Activated B cell treated with CpG ODN at 0.5 μM for 24 hours (primary cell): ENCODE measurements at regions not wholly inside any gene's neighbourhood (a gene's known extent, or its start where the extent isn't known, plus 50 kb on each side); places are given as distances from the start of the nearest gene placed in this dataset.
"Not testable (repeated sequence)": the region's sequence is repeated elsewhere in the genome, so short reads cannot be mapped to it uniquely, and the experiment has no call there.

Experiments
- ATAC-seq: fragments of 200-7000 bp; cut with Tn5 transposase; one replicate; pipeline ENCODE4 v1.10.0; 2021; ENCODE audit warnings: low read depth, mild to moderate bottlenecking, moderate library complexity
- CTCF ChIA-PET: fragments of 350-600 bp; sonication (Branson Sonifier 250); formaldehyde crosslinking; loops from one replicate; lab custom pipeline; 2021; ENCODE audit warnings: antibody characterized with exemption; lab: Charles Lee
- POLR2A ChIA-PET: fragments of 350-600 bp; sonication (Branson Sonifier 250); formaldehyde crosslinking; loops from one replicate; lab custom pipeline; 2021; ENCODE audit warnings: antibody characterized with exemption; lab: Charles Lee
- DNase-seq: peaks from one replicate; pipeline ENCODE4 v3.0.0; 2022
- H3K27ac Mint-ChIP-seq: one replicate; pipeline ENCODE4 v1.8.0; 2020; ENCODE audit warnings: mixed read lengths
- H3K27me3 Mint-ChIP-seq: one replicate; pipeline ENCODE4 v1.8.0; 2021; ENCODE audit warnings: mixed read lengths
- H3K36me3 Mint-ChIP-seq: one replicate; pipeline ENCODE4 v1.8.0; 2021; ENCODE audit warnings: low read depth, mixed read lengths
- H3K4me1 Mint-ChIP-seq: one replicate; pipeline ENCODE4 v1.8.0; 2021; ENCODE audit warnings: mixed read lengths
- H3K4me3 Mint-ChIP-seq: one replicate; pipeline ENCODE4 v1.8.0; 2020; ENCODE audit warnings: mild to moderate bottlenecking, mixed read lengths
- H3K9me3 Mint-ChIP-seq: one replicate; pipeline ENCODE4 v1.8.0; 2020; ENCODE audit warnings: mixed read lengths
- CTCF ChIP-seq: fragments of 200-600 bp; IDR thresholded peaks from one replicate; pipeline ENCODE4 v1.8.0; 2022; ENCODE audit warnings: antibody characterized with exemption, mild to moderate bottlenecking
- intact Hi-C: fragments of 100-400 bp; cut with micrococcal nuclease; formaldehyde crosslinking; loops from one replicate; pipeline ENCODE4 v1.15.1; 2024

GRCh38 chr12:131226345-131227265 is 272.9 kb downstream of the ADGRD1 start:
- no peak overlapping the region for H3K4me3 Mint-ChIP-seq
- no peaks in the 10 kb centered on the region for H3K9me3 Mint-ChIP-seq
- DNase-seq (no peak), ATAC-seq (no peak)
- POLR2A ChIA-PET: no interaction called here
- intact Hi-C loops: no loop called here
- CTCF ChIA-PET: no interaction called here
- TF ChIP-seq CTCF: no peak
- no peaks in the 10 kb centered on the region for H3K36me3 Mint-ChIP-seq
- peaks cover 8% of the 10 kb centered on the region for H3K4me1 Mint-ChIP-seq
- H3K27me3 Mint-ChIP-seq: peaks cover 40% of the 10 kb centered on the region
- H3K27ac Mint-ChIP-seq: no peak overlapping the region

GRCh38 chr12:131227641-131228040 is 273.9 kb downstream of the ADGRD1 start:
- H3K36me3 Mint-ChIP-seq, H3K27ac Mint-ChIP-seq, H3K4me3 Mint-ChIP-seq, CTCF ChIA-PET, ATAC-seq, DNase-seq, H3K4me1 Mint-ChIP-seq, H3K9me3 Mint-ChIP-seq, POLR2A ChIA-PET, intact Hi-C loops: not testable (repeated sequence)
- H3K27me3 Mint-ChIP-seq: peaks cover 31% of the 10 kb centered on the region

GRCh38 chr12:131229079-131229425 is 275.3 kb downstream of the ADGRD1 start:
- DNase-seq, H3K27ac Mint-ChIP-seq, ATAC-seq, intact Hi-C loops, POLR2A ChIA-PET, H3K36me3 Mint-ChIP-seq, CTCF ChIA-PET, H3K4me3 Mint-ChIP-seq, H3K9me3 Mint-ChIP-seq, H3K4me1 Mint-ChIP-seq: not testable (repeated sequence)
- H3K27me3 Mint-ChIP-seq: peaks cover 19% of the 10 kb centered on the region

- DNase-seq (no peak), ATAC-seq (no peak)
- Mint-ChIP-seq H3K4me3 (no peak overlapping the region), H3K27ac (no peak overlapping the region), H3K36me3 (no peaks in the 10 kb centered on the region), H3K9me3 (no peaks in the 10 kb centered on the region), H3K4me1 (no peaks in the 10 kb centered on the region), H3K27me3 (peaks cover 19% of the 10 kb centered on the region)
- ChIA-PET CTCF (no interaction called here), POLR2A (no interaction called here)
- no peak for TF ChIP-seq CTCF
- intact Hi-C loops: no loop called here
Observed at GRCh38 chr12:131229426-131230339, 276.0 kb downstream of the ADGRD1 start.

GRCh38 chr12:131230340-131231031 is 276.8 kb downstream of the ADGRD1 start:
- intact Hi-C loops: no loop called here
- ChIA-PET POLR2A (no interaction called here), CTCF (no interaction called here)
- Mint-ChIP-seq H3K36me3 (no peaks in the 10 kb centered on the region), H3K27ac (no peak overlapping the region), H3K9me3 (no peaks in the 10 kb centered on the region), H3K4me3 (no peak overlapping the region), H3K27me3 (peaks cover 19% of the 10 kb centered on the region), H3K4me1 (no peaks in the 10 kb centered on the region)
- no peak for ATAC-seq
- DNase-seq: no peak
- no peak for TF ChIP-seq CTCF
